ENCODE measurements at regions not wholly inside any gene's neighbourhood (a gene's known extent, or its start where the extent isn't known, plus 50 kb on each side); places are given as distances from the start of the nearest gene placed in this dataset.

DNA sequence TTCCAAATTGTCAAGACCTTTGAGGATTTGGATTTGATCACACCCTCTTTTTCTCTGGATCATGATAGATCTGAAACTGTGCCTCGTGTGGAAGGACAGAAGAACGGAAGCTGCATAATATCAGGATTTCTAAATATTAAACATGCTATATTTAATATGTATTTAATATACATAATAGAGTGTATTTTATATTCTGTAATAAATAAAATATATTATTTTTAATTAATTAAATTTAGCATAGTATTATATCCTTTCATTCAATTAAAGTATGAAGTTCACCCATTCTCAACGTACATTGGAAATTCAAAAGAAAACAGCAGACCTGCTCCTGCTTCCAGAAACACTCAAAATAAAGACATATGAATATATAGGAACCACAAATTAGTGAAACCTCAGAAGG is 70.6 kb upstream of the GLIS3 start:
- no peak for TF ChIP-seq TCF12 (IDR thresholded peaks at IDR 0.05)
- no peak for TF ChIP-seq CTCF (IDR thresholded peaks at IDR 0.05)
- TF ChIP-seq NRF1 (IDR thresholded peaks at IDR 0.05; ENCODE audit: low read depth, low read length): no peak
- no peak for TF ChIP-seq JUND (IDR thresholded peaks at IDR 0.05)
- no peak for TF ChIP-seq MAX (IDR thresholded peaks at IDR 0.05; ENCODE audit: low read depth)
- TF ChIP-seq RAD21 (IDR thresholded peaks at IDR 0.05; ENCODE audit: low read length): no peak
- TF ChIP-seq SIN3A (IDR thresholded peaks at IDR 0.05; ENCODE audit: borderline replicate concordance, low read depth, low read length): no peak
- TF ChIP-seq, protein P1, sequence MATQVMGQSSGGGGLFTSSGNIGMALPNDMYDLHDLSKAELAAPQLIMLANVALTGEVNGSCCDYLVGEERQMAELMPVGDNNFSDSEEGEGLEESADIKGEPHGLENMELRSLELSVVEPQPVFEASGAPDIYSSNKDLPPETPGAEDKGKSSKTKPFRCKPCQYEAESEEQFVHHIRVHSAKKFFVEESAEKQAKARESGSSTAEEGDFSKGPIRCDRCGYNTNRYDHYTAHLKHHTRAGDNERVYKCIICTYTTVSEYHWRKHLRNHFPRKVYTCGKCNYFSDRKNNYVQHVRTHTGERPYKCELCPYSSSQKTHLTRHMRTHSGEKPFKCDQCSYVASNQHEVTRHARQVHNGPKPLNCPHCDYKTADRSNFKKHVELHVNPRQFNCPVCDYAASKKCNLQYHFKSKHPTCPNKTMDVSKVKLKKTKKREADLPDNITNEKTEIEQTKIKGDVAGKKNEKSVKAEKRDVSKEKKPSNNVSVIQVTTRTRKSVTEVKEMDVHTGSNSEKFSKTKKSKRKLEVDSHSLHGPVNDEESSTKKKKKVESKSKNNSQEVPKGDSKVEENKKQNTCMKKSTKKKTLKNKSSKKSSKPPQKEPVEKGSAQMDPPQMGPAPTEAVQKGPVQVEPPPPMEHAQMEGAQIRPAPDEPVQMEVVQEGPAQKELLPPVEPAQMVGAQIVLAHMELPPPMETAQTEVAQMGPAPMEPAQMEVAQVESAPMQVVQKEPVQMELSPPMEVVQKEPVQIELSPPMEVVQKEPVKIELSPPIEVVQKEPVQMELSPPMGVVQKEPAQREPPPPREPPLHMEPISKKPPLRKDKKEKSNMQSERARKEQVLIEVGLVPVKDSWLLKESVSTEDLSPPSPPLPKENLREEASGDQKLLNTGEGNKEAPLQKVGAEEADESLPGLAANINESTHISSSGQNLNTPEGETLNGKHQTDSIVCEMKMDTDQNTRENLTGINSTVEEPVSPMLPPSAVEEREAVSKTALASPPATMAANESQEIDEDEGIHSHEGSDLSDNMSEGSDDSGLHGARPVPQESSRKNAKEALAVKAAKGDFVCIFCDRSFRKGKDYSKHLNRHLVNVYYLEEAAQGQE (IDR thresholded peaks at IDR 0.05; ENCODE audit: low read depth, low read length): no peak
- no peak for TF ChIP-seq EP300 (IDR thresholded peaks at IDR 0.05; ENCODE audit: borderline replicate concordance in 1 of 2, low read depth in 1 of 2, low read length in 1 of 2)
